ENCODE measurements at regions not wholly inside any gene's neighbourhood (a gene's known extent, or its start where the extent isn't known, plus 50 kb on each side); places are given as distances from the start of the nearest gene placed in this dataset.

DNA sequence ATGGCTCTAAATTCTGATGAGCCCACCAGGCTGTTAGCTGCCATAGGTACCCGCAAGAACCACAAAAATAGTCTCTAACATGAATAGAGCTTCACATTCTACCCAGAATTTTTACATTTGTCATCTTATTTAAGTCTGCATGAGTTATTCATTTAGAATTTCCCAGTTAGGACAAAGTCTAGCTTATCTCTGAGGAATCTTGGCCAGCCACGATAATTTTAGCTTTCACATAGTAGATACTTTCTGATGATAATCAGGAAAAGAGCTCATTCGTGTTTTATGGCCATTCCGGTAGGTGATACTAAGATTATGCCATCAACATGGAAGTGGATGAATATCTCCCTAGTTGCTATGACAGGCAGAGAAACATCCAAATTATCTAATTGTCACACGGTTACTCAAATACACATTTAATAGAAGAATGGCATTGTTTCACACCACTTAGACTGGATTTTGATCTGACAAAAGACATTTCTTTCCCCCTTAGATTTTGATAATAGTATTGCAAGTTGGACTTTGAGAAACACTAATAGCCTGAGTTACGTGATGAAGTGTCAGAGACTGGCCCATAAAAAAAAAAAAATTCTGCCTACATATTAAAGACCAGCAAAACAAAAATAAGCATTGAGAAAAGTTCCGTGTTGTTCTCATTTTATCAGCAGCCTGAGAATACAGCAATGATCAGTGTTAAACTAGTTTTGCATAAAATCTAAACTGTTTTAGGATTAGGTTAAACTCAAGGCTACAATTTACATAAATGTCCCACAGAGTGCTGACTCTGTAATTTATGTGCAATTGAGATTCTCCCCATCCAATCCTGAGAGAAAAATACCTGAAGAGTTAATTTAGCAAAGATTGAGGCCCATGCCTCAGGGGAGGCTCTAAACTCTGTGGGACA, 397.5 kb upstream of the ARID1B start:
- no peak for DNase-seq (ENCODE audit: low read depth in 2 of 2)

DNA sequence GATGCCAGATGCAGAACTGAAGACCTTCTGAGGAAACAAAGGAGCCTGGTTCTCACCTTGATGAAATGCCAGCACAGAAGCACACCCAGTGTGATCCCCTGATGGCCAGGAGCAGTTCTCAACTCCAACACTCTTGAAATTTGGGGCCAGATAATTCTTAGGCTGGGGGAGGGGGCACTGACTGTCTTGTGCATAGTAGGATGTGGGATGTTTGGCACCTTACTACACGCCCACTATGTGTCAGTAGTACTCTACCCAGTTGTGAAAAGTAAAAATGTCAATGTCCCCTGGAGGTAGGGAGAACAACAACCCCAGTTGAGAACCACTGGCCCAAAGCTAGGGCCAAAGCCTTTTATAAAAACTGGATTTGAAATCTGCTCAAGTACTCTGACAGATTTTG, 398.3 kb upstream of the ARID1B start:
- DNase-seq (ENCODE audit: low read depth in 2 of 2) = no peak

DNA sequence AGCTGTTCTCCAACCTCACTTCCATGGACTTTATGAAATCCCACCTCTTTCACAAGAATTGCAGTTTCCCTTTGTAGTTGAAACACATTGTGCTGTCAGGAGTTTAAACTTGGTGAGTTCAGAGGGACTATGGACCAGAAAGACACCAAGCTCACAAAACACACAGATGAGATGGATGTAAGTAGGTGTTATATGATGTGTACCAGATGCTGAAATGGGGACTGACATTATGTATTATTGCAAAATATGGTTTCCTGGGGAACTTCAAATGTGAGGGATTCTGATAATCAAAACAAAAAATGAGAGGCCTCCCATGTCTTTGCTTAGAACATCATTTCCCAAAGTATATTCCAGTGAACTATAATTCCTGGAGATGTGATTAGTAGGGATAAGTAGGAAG, 401.1 kb upstream of the ARID1B start:
- DNase-seq (ENCODE audit: low read depth in 2 of 2) = no peak

DNA sequence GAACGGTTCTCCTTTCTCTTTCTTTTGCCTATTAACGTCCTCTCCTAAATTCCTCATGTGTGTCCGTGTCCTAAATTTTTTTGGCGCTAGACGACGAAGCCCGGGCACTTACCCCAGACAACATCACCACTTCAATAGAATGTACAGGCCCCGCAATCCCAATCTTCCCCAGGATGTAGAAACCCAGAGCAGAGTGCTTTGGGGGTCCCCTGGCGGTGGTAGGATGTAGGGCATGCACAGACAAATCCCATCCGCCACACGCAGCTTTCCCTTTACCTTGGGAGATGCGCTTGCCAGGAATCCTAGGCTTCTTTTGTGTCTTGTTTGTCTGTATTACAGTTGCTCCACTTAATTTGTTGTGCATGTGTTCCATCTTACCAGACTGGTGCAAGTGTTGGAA, 417.3 kb upstream of the ARID1B start:
- no peak for DNase-seq (ENCODE audit: low read depth in 2 of 2)

DNA sequence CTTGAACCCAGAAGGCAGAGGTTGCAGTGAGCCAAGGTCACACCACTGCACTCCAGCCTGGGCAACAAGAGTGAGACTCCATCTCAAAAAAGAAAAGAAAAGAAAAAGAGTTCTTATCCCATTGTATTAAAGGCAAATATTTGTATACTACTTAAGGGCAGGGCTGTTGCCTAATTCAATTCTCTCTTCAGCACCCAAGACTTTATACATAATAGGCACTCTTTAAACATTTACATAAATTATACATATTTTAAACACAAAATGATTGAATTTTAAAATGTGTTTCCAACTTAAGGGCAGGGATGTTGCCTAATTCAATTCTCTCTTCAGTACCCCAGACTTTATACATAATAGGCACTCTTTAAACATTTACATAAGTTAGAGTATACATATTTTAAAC, 424.3 kb upstream of the ARID1B start:
- no peak for DNase-seq (ENCODE audit: low read depth in 2 of 2)

DNA sequence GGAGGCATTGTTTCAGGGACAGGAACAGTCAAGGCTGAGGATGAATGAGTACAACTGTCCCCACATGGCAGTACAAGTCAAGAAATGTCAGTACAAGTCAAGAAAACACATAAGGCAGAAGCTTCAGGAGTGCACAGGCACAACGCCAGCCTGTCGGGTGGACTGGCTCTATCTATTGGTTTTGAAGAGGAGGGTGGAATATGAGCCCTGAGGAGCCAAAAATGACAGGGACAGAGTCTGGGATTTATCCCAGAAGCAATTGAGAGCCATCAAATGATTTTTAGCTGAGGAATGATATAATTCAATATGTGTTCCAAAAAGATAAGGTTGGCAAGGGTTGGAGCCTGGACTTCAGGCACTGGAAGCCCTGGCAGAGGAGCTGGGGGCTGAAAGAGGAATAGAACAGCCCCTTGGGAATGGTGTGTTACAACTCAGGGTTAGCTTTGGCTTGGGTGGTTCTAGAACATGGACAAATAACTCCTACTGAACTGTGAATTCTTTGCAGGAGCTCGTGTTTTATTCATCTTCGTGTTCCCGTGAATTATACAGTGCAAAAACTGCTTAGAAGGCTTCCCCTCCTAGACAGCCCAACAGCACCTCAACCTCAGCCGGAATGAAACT, 425.7 kb upstream of the ARID1B start:
- DNase-seq (ENCODE audit: low read depth in 2 of 2) = no peak

DNA sequence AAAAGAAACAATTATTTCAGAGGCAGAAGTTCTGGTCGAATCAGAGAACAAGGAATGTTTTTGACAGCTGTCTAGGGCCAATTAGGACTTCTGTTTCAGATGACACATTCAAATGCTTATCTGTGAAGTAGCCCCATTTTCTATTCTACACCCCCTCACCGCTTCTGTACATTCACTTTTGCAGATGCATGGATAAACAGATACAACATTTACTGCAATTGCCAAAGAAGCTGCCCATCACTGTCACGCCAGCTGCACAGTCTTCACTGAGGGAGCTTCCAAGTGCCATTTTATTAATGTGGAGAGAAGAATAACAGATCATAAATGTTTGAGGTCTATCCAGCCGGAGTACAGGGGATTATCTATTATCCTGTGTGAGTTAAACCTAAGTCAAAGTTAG, 426.8 kb upstream of the ARID1B start:
- DNase-seq (ENCODE audit: low read depth in 2 of 2) = no peak

DNA sequence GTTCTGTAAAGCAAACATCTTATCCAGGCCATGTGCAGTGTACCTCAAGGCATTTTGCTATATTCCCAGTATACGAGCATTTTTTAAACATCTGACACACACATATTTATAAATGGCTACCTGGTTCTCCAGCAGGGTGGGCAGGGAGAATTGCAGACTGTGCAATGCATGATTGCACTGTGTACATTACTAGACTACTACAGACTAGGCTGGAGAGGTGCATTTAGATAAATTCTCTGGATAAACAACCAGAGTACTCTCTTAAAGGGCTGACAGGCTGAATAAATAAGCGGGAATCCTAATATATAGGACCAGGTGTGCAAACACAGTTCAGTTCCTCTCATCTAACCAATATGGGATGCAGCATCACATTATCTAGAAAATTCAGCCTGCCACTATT, 428.3 kb upstream of the ARID1B start:
- no peak for DNase-seq (ENCODE audit: low read depth in 2 of 2)

DNA sequence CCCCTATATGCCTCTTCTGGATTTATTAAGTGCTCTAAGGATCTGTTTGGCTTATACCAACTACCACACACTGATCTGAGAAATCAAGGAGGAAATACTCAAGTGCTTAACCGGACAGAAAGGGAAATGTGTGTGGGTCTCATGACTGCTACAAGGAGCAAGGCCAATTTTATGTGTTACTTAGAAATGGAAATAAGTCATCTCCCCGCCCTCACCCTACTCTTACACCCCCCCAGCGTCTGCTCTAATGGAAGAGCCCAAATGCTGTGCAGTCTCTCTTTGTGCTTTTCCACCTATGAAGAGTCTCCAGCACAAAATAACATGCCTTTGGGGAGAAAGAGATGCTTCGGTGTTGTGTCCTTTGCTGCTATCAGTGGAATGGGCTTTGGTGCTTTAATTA, 428.8 kb upstream of the ARID1B start:
- no peak for DNase-seq (ENCODE audit: low read depth in 2 of 2)

DNA sequence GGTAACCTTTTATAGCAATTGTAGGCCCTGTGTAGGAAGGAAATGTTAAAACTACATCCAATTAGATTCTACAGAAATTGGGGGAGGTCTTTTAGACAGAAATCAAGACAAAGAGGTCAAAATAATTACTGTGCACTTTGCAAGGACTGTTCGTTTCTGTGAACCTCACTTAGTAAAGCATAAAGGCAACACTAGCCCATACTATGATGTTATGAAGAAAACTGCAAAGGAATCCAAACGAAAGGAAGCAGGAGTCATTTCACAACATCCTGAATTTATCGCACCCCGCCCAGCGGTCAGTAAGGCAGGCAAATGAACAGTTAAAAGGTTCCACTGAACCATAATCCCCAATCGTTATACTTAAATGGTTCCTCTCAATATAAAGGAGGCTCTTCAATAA, 429.5 kb upstream of the ARID1B start:
- no peak for DNase-seq (ENCODE audit: low read depth in 2 of 2)

DNA sequence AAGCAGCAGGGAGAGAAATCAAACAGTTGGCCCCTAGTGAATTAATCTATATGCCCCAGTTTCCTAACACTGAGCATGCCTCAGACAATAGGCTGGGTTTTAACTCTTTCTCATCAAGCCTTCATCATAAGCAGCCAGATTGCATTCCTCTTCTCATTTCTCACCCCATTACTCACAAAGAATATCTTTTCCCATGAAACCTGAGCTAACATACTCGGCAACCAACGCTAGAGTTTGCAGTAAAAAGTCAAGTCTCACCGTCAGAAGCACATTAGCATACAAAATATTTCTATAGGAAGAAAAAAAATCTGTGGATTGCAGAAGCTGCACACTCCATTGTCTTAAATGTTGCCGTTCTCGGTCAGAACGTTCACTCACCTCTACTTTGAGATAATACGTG, 429.9 kb upstream of the ARID1B start:
- no peak for DNase-seq (ENCODE audit: low read depth in 2 of 2)

DNA sequence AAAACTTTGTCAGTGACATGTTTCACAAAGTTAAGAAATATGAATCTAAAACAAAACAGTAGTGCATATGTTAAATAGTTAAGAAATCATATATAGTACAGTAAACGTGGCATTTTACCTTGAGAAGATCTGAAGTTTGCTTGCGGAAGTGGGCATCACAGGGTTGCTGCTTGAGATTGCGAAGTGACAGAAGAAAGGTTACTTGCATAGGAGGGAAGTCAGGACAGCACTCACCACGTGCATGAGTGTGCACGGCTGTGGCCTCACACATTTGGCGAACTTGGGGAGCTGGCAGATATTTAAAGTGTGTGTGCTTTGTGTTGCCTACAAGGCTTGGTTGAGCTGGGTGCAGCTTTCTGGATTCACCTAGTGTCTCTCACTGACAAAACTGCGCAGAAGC, 431.5 kb upstream of the ARID1B start:
- DNase-seq (ENCODE audit: low read depth in 2 of 2) = no peak

DNA sequence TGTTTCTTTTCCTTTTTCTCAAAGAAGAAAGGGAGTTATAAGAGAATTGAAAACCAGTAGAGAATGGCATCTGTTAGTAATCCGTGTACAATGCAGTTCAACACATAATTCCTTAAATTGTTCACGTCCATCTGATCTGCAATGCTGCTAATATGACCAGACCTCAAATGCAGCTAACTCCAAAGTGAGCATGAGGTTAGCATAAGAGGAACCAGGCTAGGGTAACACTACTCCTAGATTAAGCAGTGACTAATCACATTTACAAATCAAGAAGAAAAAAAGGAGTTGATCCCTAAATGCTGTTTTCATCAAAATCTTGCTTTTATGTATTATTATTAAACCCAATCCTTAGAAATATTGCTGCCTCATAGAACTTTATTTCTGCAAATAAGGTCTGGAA, 432.7 kb upstream of the ARID1B start:
- DNase-seq (ENCODE audit: low read depth in 2 of 2) = no peak

DNA sequence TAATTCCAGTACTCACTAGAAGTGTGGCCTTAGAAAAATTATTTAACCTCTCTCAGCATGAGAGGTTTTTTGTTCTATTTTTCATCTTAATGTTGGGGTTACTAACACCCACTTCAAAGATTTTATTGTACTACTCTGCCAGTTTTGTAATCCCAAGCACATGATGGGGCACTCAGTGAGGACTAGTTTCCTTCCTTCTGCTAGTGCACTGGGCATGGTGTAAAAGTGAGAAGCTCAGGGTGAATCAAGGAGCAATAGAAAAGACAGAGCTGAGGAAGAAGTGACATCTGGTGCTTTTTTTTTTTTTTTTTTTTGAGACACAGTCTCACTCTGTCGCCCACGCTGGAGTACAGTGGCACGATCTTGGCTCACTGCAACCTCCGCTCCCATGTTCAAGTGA, 439.4 kb upstream of the ARID1B start:
- no peak for DNase-seq (ENCODE audit: low read depth in 2 of 2)

DNA sequence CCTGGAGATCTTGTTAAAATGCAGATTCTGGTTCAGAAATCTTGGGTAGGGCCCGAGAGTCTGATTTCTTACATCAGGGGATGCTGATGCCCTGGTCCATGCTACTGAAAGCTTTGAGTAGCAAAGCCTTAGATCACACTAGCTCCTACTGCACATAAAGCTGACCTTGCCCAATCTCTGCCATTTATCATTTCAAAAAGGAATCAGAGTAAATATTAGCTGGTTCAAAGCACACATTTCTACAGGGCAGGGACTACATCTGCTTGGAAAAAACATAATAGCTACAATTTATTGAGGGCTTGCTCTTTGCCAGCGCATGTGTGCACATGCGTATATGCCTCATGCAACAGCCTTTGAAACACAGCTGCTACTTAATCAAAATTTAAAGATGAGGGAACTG, 440.4 kb upstream of the ARID1B start:
- DNase-seq (ENCODE audit: low read depth in 2 of 2) = no peak

DNA sequence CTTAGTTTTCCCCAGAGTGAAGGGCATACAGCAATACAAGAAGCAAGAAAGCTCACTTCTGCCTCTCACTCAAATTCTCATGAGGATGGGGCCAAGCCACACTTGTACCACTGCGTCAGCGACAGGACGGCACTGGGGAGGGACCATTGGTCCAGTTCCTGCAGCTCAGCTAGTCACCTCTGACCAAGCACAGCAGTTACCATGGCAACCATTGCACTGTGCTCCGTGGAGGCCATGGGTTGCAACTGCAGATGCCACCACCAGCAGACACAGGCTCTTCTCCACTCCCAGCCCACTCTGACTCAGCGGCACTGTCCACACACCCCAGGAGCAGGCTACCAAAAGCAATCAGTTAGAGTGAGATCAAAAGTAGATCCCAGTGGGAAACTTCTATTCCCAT, 441.1 kb upstream of the ARID1B start:
- no peak for DNase-seq (ENCODE audit: low read depth in 2 of 2)

DNA sequence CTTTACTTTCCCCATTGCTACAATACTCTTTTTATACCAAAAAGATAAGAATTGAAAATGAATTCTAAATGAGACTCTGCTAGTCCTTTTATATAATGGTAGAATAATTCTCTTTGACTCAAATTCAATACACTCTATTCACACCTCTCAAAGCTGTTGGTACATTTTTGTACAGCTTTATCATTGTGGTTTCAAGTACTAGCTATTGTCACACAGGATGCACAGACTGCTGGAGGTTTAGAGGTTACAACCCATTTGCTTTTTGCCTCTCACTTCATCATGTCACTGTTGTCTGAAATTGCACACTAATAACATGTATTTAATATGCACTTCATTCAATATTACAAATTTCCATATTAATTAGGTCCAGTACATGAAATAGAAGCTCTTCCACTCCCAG, 442.2 kb upstream of the ARID1B start:
- DNase-seq (ENCODE audit: low read depth in 2 of 2) = no peak

DNA sequence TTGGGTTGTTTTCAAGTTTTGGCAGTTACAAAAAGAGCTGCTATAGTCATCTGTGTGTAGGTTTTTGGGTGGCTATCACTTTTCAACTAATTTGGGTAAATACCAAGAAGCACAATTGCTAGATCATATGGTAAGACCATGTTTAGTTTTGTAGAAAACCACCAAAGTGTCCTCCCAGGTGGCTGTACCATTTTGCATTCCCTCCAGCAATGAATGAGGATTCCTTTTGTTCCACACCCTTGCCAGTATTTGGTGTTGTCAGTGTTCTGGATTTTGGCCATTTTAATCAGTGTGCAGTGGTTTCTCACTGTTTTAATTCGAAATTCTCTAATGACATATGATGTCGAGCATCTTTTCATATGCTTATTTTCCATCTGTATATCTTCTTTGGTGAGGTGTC, 457.5 kb upstream of the ARID1B start:
- no peak for DNase-seq (ENCODE audit: low read depth in 2 of 2)

DNA sequence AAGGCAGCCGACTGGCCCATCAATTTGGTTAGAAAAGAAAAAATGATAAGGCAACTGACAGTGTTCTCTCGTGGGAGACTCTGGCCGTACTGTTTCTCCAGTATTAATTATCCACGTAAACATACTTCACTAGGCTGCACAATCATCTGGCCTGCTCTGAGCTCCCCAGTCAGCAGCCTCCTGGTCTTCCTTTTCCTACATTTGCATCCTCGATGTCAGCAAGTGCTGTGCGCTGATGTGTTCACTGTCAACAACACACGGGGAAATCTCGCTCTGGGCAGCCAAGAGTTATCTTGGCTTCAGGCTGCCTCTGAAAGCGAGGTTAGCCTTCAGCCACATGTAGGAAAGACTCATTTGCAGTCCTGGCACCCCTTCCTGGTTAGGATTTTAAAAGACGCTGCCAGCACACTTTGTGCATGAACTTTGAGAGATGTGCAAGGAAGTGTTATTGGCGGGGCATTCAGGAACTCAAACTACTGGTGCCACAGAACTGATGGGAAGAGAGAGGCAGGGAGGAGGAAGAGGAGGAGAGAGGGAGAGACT, 460.5 kb upstream of the ARID1B start:
- no peak for DNase-seq (ENCODE audit: low read depth in 2 of 2)

DNA sequence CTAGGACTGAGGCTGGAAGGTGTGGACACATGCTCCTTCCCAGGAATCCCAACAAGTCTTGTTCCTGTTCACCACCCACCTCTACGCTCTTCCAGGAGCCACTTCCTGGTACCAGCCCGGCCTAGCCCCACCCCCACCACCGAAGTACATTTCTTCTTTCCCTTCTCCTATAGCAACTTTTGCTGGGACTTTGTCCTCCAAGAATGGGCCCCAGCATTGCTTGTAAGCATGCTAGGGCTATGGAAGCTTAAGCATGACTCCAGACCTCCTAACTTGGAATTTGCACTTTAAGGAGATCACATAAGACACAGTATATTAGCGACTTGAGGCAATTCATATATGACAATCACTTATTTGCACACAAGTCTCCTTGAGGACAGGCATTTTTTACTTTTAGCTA, 462.0 kb upstream of the ARID1B start:
- DNase-seq (ENCODE audit: low read depth in 2 of 2) = no peak

DNA sequence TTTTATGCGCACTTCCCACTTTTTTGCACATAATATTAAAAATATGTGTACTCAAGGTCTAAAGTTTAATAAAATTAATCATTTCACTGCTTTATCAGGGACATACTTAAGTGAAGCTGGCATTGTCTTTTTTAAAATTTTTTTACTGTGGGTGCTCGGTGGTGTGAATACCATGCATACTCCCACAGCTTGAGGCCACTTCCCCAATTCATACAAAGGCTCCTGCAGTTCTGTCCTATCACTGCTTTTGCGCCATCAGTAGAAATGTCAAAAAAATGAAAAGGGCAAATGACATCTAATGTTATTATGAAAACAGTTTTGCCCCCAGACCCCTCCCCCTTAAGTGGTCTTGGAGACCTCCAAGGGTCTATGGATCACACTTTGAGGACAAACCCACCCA, 464.1 kb upstream of the ARID1B start:
- DNase-seq (ENCODE audit: low read depth in 2 of 2) = no peak

DNA sequence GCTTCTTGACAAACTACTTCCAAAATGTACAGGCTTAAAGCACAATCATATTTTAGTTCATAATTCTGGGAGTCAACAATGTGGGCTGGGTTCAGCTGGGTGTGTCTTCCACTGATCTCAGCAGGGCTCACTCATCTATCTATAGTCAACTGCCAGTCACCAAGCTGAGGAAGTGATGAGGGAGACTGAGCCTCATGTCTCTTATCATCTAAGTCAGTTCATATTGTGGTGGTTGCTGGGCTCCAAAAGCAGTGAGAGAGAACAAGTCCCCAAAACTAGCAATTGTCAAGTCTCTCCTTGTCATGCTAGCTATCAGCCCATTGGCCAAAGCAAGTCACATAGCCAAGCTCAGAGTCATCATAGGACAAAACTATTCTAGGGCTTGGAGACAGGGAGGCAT, 465.9 kb upstream of the ARID1B start:
- no peak for DNase-seq (ENCODE audit: low read depth in 2 of 2)

DNA sequence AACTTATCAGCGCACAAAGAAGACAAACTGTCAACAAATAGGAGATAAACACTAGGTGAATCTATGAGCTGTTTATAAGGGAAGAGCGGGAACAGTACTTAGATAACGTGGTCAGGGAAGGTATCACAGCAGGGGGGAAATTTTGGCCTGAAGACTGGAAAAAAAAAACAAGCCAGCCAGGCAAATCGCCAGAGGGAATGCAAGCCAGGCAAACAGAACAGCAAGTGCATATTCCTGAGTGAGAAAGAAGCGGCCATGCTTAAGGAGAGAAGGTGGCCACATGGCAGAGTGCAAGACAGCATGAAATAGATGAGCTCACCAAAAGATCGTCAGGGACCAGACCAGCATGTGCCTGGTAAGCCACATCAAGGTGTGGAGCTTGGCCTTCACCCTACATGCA, 466.5 kb upstream of the ARID1B start:
- DNase-seq (ENCODE audit: low read depth in 2 of 2) = no peak

Data from fibroblast of skin of left quadriceps (primary cell).